ENCODE measurements at regions not wholly inside any gene's neighbourhood (a gene's known extent, or its start where the extent isn't known, plus 50 kb on each side); places are given as distances from the start of the nearest gene placed in this dataset.

GRCh38 chr2:172215172-172215935 lies 112.7 kb upstream of the DLX2 start:
- DNase-seq (ENCODE audit: low spot score in 2 of 2, unreplicated experiment in 2 of 2), result no peak
- no peak overlapping the region for H3K4me3 Mint-ChIP-seq
- no peaks in the 10 kb centered on the region for H3K27me3 Mint-ChIP-seq (ENCODE audit: low read depth)
- peaks cover 42% of the 10 kb centered on the region for H3K4me1 Mint-ChIP-seq
- no peaks in the 10 kb centered on the region for H3K36me3 Mint-ChIP-seq
- no peak for TF ChIP-seq CTCF (IDR thresholded peaks at IDR 0.05; ENCODE audit: unreplicated experiment)
- H3K27ac Mint-ChIP-seq, result peak overlapping the region; percentile 85
- no peaks in the 10 kb centered on the region for H3K9me3 Mint-ChIP-seq

- no peaks in the 10 kb centered on the region for H3K9me3 Mint-ChIP-seq
- H3K4me1 Mint-ChIP-seq, result peaks cover 42% of the 10 kb centered on the region
- no peak for DNase-seq (ENCODE audit: low spot score in 2 of 2, unreplicated experiment in 2 of 2)
- H3K4me3 Mint-ChIP-seq, result no peak overlapping the region
- H3K27ac Mint-ChIP-seq, result peak overlapping the region; percentile 28
- no peaks in the 10 kb centered on the region for H3K36me3 Mint-ChIP-seq
- no peaks in the 10 kb centered on the region for H3K27me3 Mint-ChIP-seq (ENCODE audit: low read depth)
- TF ChIP-seq CTCF (IDR thresholded peaks at IDR 0.05; ENCODE audit: unreplicated experiment), result no peak
Observed at GRCh38 chr2:172215936-172216335, 113.2 kb upstream of the DLX2 start.

- Mint-ChIP-seq H3K36me3 (no peaks in the 10 kb centered on the region), H3K4me1 (peaks cover 42% of the 10 kb centered on the region), H3K4me3 (no peak overlapping the region), H3K9me3 (no peaks in the 10 kb centered on the region), H3K27me3 (ENCODE audit: low read depth) (no peaks in the 10 kb centered on the region), H3K27ac (peak overlapping the region; percentile 8)
- TF ChIP-seq CTCF (IDR thresholded peaks at IDR 0.05; ENCODE audit: unreplicated experiment), result no peak
- no peak for DNase-seq (ENCODE audit: low spot score in 2 of 2, unreplicated experiment in 2 of 2)
Observed at GRCh38 chr2:172216477-172216876, 113.8 kb upstream of the DLX2 start.

- Mint-ChIP-seq H3K27me3 (ENCODE audit: low read depth) (no peaks in the 10 kb centered on the region), H3K4me3 (no peak overlapping the region), H3K27ac (no peak overlapping the region), H3K9me3 (no peaks in the 10 kb centered on the region), H3K4me1 (peaks cover 25% of the 10 kb centered on the region), H3K36me3 (no peaks in the 10 kb centered on the region)
- DNase-seq (ENCODE audit: low spot score in 2 of 2, unreplicated experiment in 2 of 2), result no peak
- TF ChIP-seq CTCF (IDR thresholded peaks at IDR 0.05; ENCODE audit: unreplicated experiment), result no peak
Observed at GRCh38 chr2:172219201-172219600, 116.5 kb upstream of the DLX2 start.

GRCh38 chr2:172220121-172220520 lies 117.4 kb upstream of the DLX2 start:
- H3K4me3 Mint-ChIP-seq, result no peak overlapping the region
- H3K36me3 Mint-ChIP-seq, result no peaks in the 10 kb centered on the region
- H3K27ac Mint-ChIP-seq, result no peak overlapping the region
- no peak for TF ChIP-seq CTCF (IDR thresholded peaks at IDR 0.05; ENCODE audit: unreplicated experiment)
- H3K9me3 Mint-ChIP-seq, result no peaks in the 10 kb centered on the region
- DNase-seq (ENCODE audit: low spot score in 2 of 2, unreplicated experiment in 2 of 2), result no peak
- no peaks in the 10 kb centered on the region for H3K27me3 Mint-ChIP-seq (ENCODE audit: low read depth)
- peaks cover 18% of the 10 kb centered on the region for H3K4me1 Mint-ChIP-seq
